GM12864 (cell line): ENCODE measurements at regions not wholly inside any gene's neighbourhood (a gene's known extent, or its start where the extent isn't known, plus 50 kb on each side); places are given as distances from the start of the nearest gene placed in this dataset.
"Not testable (repeated sequence)": the region's sequence is repeated elsewhere in the genome, so short reads cannot be mapped to it uniquely, and the experiment has no call there.

Experiments
- DNase-seq: peaks from one replicate; pipeline ENCODE4 v3.0.0-alpha.2; 2011; ENCODE audit warnings: low read depth
- H3K4me3 ChIP-seq: 2 replicates; pipeline ENCODE4 v1.5.1; 2011; ENCODE audit warnings: mild to moderate bottlenecking, low read depth, low read length, control low read depth
- TF ChIP-seq, protein P1 (sequence below): IDR thresholded peaks from 2 replicates; pipeline ENCODE4 v1.5.1; 2011; ENCODE audit warnings: low read depth, mild to moderate bottlenecking, moderate library complexity, low read length, control low read depth, inconsistent platforms; ENCODE audit errors: missing control alignments

- TF ChIP-seq, protein P1, sequence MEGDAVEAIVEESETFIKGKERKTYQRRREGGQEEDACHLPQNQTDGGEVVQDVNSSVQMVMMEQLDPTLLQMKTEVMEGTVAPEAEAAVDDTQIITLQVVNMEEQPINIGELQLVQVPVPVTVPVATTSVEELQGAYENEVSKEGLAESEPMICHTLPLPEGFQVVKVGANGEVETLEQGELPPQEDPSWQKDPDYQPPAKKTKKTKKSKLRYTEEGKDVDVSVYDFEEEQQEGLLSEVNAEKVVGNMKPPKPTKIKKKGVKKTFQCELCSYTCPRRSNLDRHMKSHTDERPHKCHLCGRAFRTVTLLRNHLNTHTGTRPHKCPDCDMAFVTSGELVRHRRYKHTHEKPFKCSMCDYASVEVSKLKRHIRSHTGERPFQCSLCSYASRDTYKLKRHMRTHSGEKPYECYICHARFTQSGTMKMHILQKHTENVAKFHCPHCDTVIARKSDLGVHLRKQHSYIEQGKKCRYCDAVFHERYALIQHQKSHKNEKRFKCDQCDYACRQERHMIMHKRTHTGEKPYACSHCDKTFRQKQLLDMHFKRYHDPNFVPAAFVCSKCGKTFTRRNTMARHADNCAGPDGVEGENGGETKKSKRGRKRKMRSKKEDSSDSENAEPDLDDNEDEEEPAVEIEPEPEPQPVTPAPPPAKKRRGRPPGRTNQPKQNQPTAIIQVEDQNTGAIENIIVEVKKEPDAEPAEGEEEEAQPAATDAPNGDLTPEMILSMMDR, result no peak
- H3K4me3 ChIP-seq, result no peak overlapping the region
- DNase-seq, result no peak
These were observed 1067.7 kb downstream of the PCDH9 start for GRCh38 chr13:66162470-66162869.

DNA sequence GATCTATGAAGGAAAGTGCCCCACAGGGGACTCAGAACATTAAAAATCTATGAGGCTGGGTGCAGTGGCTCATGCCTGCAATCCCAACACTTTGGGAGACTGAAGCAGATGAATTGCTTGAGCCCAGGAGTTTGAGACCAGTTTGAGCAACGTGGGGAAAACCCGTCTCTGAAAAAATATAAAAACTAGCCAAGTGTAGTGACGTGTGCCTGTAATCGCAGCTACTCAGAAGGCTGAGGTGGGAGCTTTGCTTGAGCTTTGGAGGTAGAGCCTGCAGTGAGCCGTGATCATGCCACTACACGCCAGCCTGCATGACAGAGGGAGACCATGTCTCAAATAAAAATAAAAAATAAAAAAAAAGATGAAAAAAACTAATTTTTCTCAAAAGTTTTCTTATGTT, 1070.6 kb downstream of the PCDH9 start:
- DNase-seq, result no peak
- TF ChIP-seq, protein P1, result no peak

DNA sequence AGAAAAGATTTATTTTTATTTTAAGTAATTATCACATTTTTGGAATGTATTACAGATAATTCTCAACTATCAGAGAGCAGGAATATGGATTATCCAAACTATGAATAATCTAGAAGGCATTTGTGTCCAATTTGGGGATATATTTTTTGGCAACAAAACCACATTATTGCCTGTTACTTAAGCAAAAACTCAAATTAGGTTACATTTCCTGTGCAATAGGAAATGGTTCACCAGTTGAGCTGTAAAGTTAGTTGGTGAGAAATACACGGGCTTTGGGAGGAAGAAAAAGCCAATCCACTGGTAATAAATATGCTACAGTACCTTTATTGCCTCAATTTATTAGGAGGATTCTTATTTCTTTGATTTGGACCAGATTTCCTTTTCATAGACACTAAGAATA, 1075.2 kb downstream of the PCDH9 start:
- DNase-seq, result no peak
- no peak overlapping the region for H3K4me3 ChIP-seq
- TF ChIP-seq, protein P1, result no peak

More for the DNA sequence above, 1070.6 kb downstream of the PCDH9 start:
- no peak overlapping the region for H3K4me3 ChIP-seq

GRCh38 chr13:66154354-66154753, 1075.8 kb downstream of the PCDH9 start:
- TF ChIP-seq, protein P1, result no peak
- DNase-seq, result no peak
- H3K4me3 ChIP-seq, result no peak overlapping the region

DNA sequence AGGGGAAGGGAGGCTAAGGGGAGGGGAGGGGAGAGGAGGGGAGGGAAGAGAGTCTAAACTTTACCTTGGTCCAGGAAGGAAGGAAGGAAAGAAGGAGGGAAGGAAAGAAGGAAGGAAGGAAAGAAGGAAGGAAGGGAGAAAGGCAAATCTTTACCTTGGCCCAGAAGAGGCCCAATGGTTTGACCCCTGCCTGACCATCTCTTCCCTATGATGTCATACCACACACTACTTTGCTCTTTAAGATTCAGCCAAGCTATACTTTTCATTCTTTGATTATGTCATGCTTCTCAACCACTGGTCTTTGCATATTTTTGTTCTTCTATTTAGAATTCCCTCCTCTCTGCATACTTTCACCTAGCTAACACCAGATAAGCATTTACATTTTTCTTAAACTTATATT, 1077.5 kb downstream of the PCDH9 start:
- no peak overlapping the region for H3K4me3 ChIP-seq
- DNase-seq, result no peak
- TF ChIP-seq, protein P1, result no peak

DNA sequence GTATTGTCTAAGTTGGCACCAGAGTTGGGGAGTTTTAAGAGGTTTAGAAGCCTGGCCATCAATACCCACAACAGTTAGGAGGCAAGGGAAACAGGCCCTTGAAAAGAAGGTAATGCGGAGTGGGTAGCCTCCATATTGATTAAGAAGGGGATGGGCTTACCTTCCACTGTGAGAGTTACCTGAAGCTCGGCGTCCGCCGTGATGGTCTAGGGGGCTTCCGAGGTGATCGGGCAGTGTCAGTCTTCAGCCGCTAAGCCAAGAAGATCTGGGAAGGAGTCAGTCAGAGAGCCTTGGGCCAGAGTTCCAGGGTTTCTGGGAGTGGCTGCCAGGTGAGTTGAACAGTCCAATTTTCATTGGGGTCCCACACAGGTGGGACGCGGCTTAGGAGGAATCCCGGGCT, 1085.8 kb downstream of the PCDH9 start:
- H3K4me3 ChIP-seq, DNase-seq: not testable (repeated sequence)

DNA sequence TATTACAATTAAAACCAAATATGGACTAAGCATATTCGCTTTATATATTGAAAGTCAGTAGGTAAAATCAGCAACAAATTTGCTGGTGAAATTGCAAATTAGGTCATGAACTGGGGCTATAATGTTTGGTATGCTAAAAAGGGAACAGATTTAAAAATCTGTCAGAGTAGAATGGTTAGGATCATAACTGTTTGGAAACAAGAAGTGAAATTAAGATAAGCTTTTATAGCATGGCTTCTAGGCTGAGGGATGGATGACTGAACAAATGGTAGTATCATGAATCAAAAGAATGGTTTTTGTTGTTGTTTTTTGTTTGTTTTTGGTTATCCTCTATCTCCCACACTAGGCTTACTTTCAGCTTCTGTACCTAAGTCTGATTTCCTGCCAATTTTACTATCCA, 1090.4 kb downstream of the PCDH9 start:
- TF ChIP-seq, protein P1, result no peak
- no peak for DNase-seq
- no peak overlapping the region for H3K4me3 ChIP-seq

GRCh38 chr13:66139250-66139649, 1090.9 kb downstream of the PCDH9 start:
- no peak overlapping the region for H3K4me3 ChIP-seq
- TF ChIP-seq, protein P1, result no peak
- DNase-seq, result no peak
